H1 (cell line): ENCODE measurements at regions not wholly inside any gene's neighbourhood (a gene's known extent, or its start where the extent isn't known, plus 50 kb on each side); places are given as distances from the start of the nearest gene placed in this dataset.

Experiments used
- CTCF ChIA-PET: fragments of 300-600 bp; sonication (Branson Sonifier 250); formaldehyde crosslinking; loops from one replicate; lab custom pipeline; 2021; ENCODE audit not compliant: partially characterized antibody; lab: Charles Lee
- POLR2A ChIA-PET: fragments of 300-600 bp; sonication (Branson Sonifier 250); formaldehyde crosslinking; loops from one replicate; lab custom pipeline; 2021; ENCODE audit warnings: inconsistent platforms; ENCODE audit not compliant: partially characterized antibody; lab: Charles Lee
- DNase-seq, 2 experiments: peaks; one replicate each; pipeline versions ENCODE4 v3.0.0 to v3.0.0-alpha.2; 2010 to 2022; ENCODE audit warnings: low spot score in 2 of 2, low read depth in 1 of 2, mixed read lengths in 1 of 2
- FAIRE-seq: peaks from 2 replicates; lab custom pipeline; 2011; peaks lifted over from hg19 to GRCh38; lab: Jason Lieb, UNC
- H2AFZ ChIP-seq: 2 replicates; pipeline ENCODE4 v1.8.1; 2012; ENCODE audit warnings: low read length, inconsistent platforms
- H2AK5ac ChIP-seq: 2 replicates; pipeline ENCODE4 v1.6.1; 2013; ENCODE audit warnings: low read depth, low read length
- H2BK120ac ChIP-seq: replicated peaks from 2 replicates; pipeline ENCODE3; 2013; ENCODE audit warnings: low read depth, low read length, inconsistent platforms
- H2BK12ac ChIP-seq: 2 replicates; pipeline ENCODE4 v1.6.1; 2013; ENCODE audit warnings: low read depth, low read length
- H2BK15ac ChIP-seq: 2 replicates; pipeline ENCODE4 v1.6.1; 2013; ENCODE audit warnings: low read length
- H2BK20ac ChIP-seq: 2 replicates; pipeline ENCODE4 v1.6.1; 2013; ENCODE audit warnings: low read length
- H2BK5ac ChIP-seq: 2 replicates; pipeline ENCODE4 v1.6.1; 2013; ENCODE audit warnings: low read depth, low read length
- H3K14ac ChIP-seq: 2 replicates; pipeline ENCODE4 v1.6.1; 2013; ENCODE audit warnings: inconsistent platforms; ENCODE audit not compliant: insufficient read length
- H3K18ac ChIP-seq: 2 replicates; pipeline ENCODE4 v1.6.1; 2013; ENCODE audit warnings: low read length; ENCODE audit errors: extremely low read depth
- H3K23ac ChIP-seq: 2 replicates; pipeline ENCODE4 v1.6.1; 2013; ENCODE audit warnings: inconsistent platforms; ENCODE audit not compliant: insufficient read length
- H3K23me2 ChIP-seq: 2 replicates; pipeline ENCODE4 v1.6.1; 2013; ENCODE audit warnings: low read depth, low read length
- H3K27ac ChIP-seq: 2 replicates; pipeline ENCODE4 v1.6.1; 2011; ENCODE audit warnings: low read depth, low read length, inconsistent platforms
- H3K27me3 ChIP-seq, 4 experiments: replicated peaks in 1 of 4; 1 replicate in 1 of 4; 2 replicates in 3 of 4; pipeline versions ENCODE4 v1.6.1 to v1.8.1; 2011 to 2013; ENCODE audit warnings: low read length in 3 of 4, mild to moderate bottlenecking in 3 of 4, inconsistent platforms in 2 of 4, mixed read lengths in 2 of 4, moderate library complexity in 1 of 4; ENCODE audit not compliant: control insufficient read depth in 3 of 4, insufficient read depth in 3 of 4; ENCODE audit errors: extremely low read depth in 1 of 4
- H3K36me3 ChIP-seq, 4 experiments: 2 replicates each; pipeline versions ENCODE4 v1.6.1 to v1.8.1; 2011 to 2013; ENCODE audit warnings: mild to moderate bottlenecking in 4 of 4, low read length in 3 of 4, moderate library complexity in 2 of 4, control low read depth in 1 of 4, inconsistent platforms in 1 of 4; ENCODE audit not compliant: insufficient read depth in 4 of 4, control insufficient read depth in 2 of 4
- H3K4ac ChIP-seq: replicated peaks from 2 replicates; pipeline ENCODE3; 2013; ENCODE audit warnings: low read length, low read depth, mixed read lengths, inconsistent platforms; ENCODE audit not compliant: insufficient read length
- H3K4me1 ChIP-seq, 4 experiments: replicated peaks in 1 of 4; 1 replicate in 1 of 4; 2 replicates in 3 of 4; pipeline versions ENCODE4 v1.6.1 to v1.8.1; 2011 to 2013; ENCODE audit warnings: low read length in 3 of 4, inconsistent platforms in 2 of 4, mixed read lengths in 1 of 4; ENCODE audit not compliant: insufficient read depth in 4 of 4, control insufficient read depth in 3 of 4
- H3K4me2 ChIP-seq, 2 experiments: 2 replicates each; pipeline versions ENCODE4 v1.6.1 to v1.8.1; 2011 to 2013; ENCODE audit warnings: low read depth in 2 of 2, low read length in 2 of 2, control low read depth in 1 of 2, inconsistent platforms in 1 of 2, mild to moderate bottlenecking in 1 of 2; ENCODE audit not compliant: insufficient read depth in 1 of 2
- H3K4me3 ChIP-seq, 4 experiments: fragments of 200-600, 300-600 bp in 1 of 4; sonication (generic), shearing (Covaris generic), sonication (Bioruptor Twin) in 1 of 4; 2 replicates each; pipeline versions ENCODE4 v1.5.1 to v1.8.1; 2011 to 2016; ENCODE audit warnings: low read length in 4 of 4, low read depth in 3 of 4, control low read depth in 2 of 4, inconsistent platforms in 2 of 4, mild to moderate bottlenecking in 2 of 4, mixed read lengths in 1 of 4, moderate library complexity in 1 of 4; ENCODE audit not compliant: insufficient read depth in 2 of 4; ENCODE audit errors: extremely low read depth in 1 of 4
- H3K56ac ChIP-seq: replicated peaks from 2 replicates; pipeline ENCODE3; 2013; ENCODE audit warnings: low read depth, mild to moderate bottlenecking, mixed read lengths, low read length, inconsistent platforms; ENCODE audit not compliant: insufficient read length
- H3K79me1 ChIP-seq: 2 replicates; pipeline ENCODE4 v1.6.1; 2013; ENCODE audit warnings: low read depth, low read length, control low read depth
- H3K79me2 ChIP-seq, 2 experiments: 2 replicates each; pipeline versions ENCODE4 v1.6.1 to v1.8.1; 2012 to 2013; ENCODE audit warnings: low read length in 2 of 2, mild to moderate bottlenecking in 2 of 2, inconsistent platforms in 1 of 2; ENCODE audit not compliant: insufficient read depth in 2 of 2, control insufficient read depth in 1 of 2
- H3K9ac ChIP-seq, 4 experiments: replicated peaks in 1 of 4; 1 replicate in 1 of 4; 2 replicates in 3 of 4; pipeline versions ENCODE4 v1.6.1 to v1.8.1; 2011 to 2013; ENCODE audit warnings: low read depth in 3 of 4, low read length in 3 of 4, control low read depth in 2 of 4, mild to moderate bottlenecking in 2 of 4, moderate library complexity in 2 of 4, inconsistent platforms in 1 of 4; ENCODE audit errors: extremely low read depth in 1 of 4
- H3K9me3 ChIP-seq, 2 experiments: 2 replicates each; pipeline versions ENCODE4 v1.6.1 to v1.8.1; 2012 to 2013; ENCODE audit warnings: mild to moderate bottlenecking in 2 of 2, moderate library complexity in 2 of 2, control low read depth in 1 of 2, inconsistent platforms in 1 of 2, low read depth in 1 of 2, low read length in 1 of 2, mixed read lengths in 1 of 2; ENCODE audit not compliant: insufficient read depth in 2 of 2
- H4K20me1 ChIP-seq, 2 experiments: replicated peaks in 1 of 2; 2 replicates each; pipeline versions ENCODE3 to v1.8.1; 2011 to 2013; ENCODE audit warnings: inconsistent platforms in 2 of 2, low read length in 2 of 2, mild to moderate bottlenecking in 1 of 2; ENCODE audit not compliant: insufficient read depth in 2 of 2, control insufficient read depth in 1 of 2
- H4K5ac ChIP-seq: 2 replicates; pipeline ENCODE4 v1.6.1; 2013; ENCODE audit warnings: low read length, low read depth, mixed read lengths, inconsistent platforms; ENCODE audit not compliant: insufficient read length
- H4K8ac ChIP-seq: 2 replicates; pipeline ENCODE4 v1.8.0; 2013; ENCODE audit warnings: mild to moderate bottlenecking, moderate library complexity, low read length, inconsistent platforms; ENCODE audit not compliant: insufficient read depth; ENCODE audit errors: extremely low read depth
- H4K91ac ChIP-seq: replicated peaks from 2 replicates; pipeline ENCODE3; 2013; ENCODE audit warnings: low read length, mixed read lengths, inconsistent platforms; ENCODE audit not compliant: insufficient read length
- ASH2L ChIP-seq: fragments of 200-600, 300-600 bp; sonication (generic); IDR thresholded peaks from one replicate; pipeline ENCODE4 v1.7.1; 2017; ENCODE audit warnings: low read length
- ATF3 ChIP-seq: IDR thresholded peaks from 2 replicates; pipeline ENCODE4 v1.6.1; 2011; ENCODE audit warnings: low read depth, mild to moderate bottlenecking, low read length; ENCODE audit not compliant: insufficient read depth
- CHD1 ChIP-seq: IDR thresholded peaks from 2 replicates; pipeline ENCODE4 v1.6.1; 2012; ENCODE audit warnings: low read depth, low read length, improper control_type of control experiment
- CREB1 ChIP-seq: IDR thresholded peaks from 2 replicates; pipeline ENCODE4 v1.6.1; 2012; ENCODE audit warnings: inconsistent platforms
- EGR1 ChIP-seq: IDR thresholded peaks from 2 replicates; pipeline ENCODE4 v1.6.1; 2011; ENCODE audit warnings: low read depth, low read length, borderline replicate concordance
- EZH2 ChIP-seq: fragments of 200-600 bp; sonication (generic); IDR thresholded peaks from 2 replicates; pipeline ENCODE4 v1.7.1; 2012; ENCODE audit warnings: low read depth, mild to moderate bottlenecking, moderate library complexity, low read length, inconsistent platforms; ENCODE audit not compliant: severe bottlenecking
- KDM1A ChIP-seq: fragments of 200-600, 300-600 bp; sonication (generic); IDR thresholded peaks from 2 replicates; pipeline ENCODE4 v1.7.1; 2016; ENCODE audit warnings: mild to moderate bottlenecking, low read length, borderline replicate concordance
- NRF1 ChIP-seq: IDR thresholded peaks from 2 replicates; pipeline ENCODE4 v1.6.1; 2011; ENCODE audit warnings: mild to moderate bottlenecking, low read depth, low read length, improper control_type of control experiment
- SIN3A ChIP-seq, 2 experiments: IDR thresholded peaks in 1 of 2; conservative IDR thresholded peaks in 1 of 2; 2 replicates each; pipeline ENCODE4 v1.6.1; 2011 to 2012; ENCODE audit warnings: low read length in 2 of 2, improper control_type of control experiment in 1 of 2, low read depth in 1 of 2, mild to moderate bottlenecking in 1 of 2
- TAF7 ChIP-seq: optimal IDR thresholded peaks from 2 replicates; pipeline ENCODE3; 2011; ENCODE audit warnings: low read depth, mild to moderate bottlenecking, inconsistent platforms, low read length, moderate library complexity, borderline replicate concordance
- WGBS, 2 experiments: shearing (Covaris generic) in 1 of 2; methylation state at CpG; one replicate each; pipeline versions ENCODE4 v1.1.6 to v1.1.7; 2013 to 2015; ENCODE audit warnings: low lambda C conversion rate in 2 of 2, mixed read lengths in 2 of 2, inconsistent platforms in 1 of 2, low coverage in 1 of 2, missing lambda C conversion rate in 1 of 2; ENCODE audit not compliant: insufficient replicate concordance in 2 of 2, insufficient coverage in 1 of 2, insufficient read length in 1 of 2; ENCODE audit errors: extremely low coverage in 1 of 2, missing lambda C conversion rate in 1 of 2; 5-methylcytosine and 5-hydroxymethylcytosine counted together
- TF ChIP-seq, protein P1 (sequence below): IDR thresholded peaks from 2 replicates; pipeline ENCODE4 v1.6.1; 2012; ENCODE audit warnings: inconsistent platforms

DNA sequence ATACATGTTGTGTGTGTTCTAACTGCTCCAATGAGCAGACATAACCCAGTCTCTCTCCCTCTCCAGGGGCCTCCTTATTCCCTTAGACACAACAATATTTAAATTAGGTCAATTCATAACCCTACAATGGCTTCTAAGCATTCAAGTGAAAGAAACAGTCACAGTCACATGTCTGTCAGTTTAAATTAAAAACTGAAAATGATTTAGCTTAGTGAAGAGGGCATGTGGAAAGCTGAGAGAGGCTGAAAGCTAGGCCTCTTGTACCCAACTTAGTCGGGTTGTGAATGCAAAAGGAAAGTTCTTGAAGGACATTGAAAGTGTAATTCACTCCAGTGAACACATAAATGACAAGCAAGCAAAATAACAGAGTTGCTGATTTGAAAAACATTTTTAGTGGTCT lies 1519.6 kb downstream of the OTOL1 start:
- Histone ChIP-seq H3K23ac (no peak overlapping the region), H3K56ac (no peak overlapping the region), H3K23me2 (no peaks in the 10 kb centered on the region), H2BK20ac (no peak overlapping the region), H3K4me3 (no peak overlapping the region), H2BK15ac (no peak overlapping the region), H4K8ac (no peak overlapping the region), H3K27me3 (no peaks in the 10 kb centered on the region), H2AFZ (no peak overlapping the region), H3K9me3 (0 out of 4 replicates have a peak, but pooled peaks cover 0 to 3% of the 10 kb centered on the region in 2 experiments), H3K4ac (no peak overlapping the region), H3K36me3 (no peaks in the 10 kb centered on the region), H3K18ac (no peak overlapping the region), H2BK120ac (no peak overlapping the region), H2AK5ac (no peak overlapping the region), H4K20me1 (no peaks in the 10 kb centered on the region), H3K79me2 (no peaks in the 10 kb centered on the region), H3K9ac (no peak overlapping the region), H3K14ac (no peak overlapping the region), H3K79me1 (no peaks in the 10 kb centered on the region), H4K5ac (no peak overlapping the region), H3K27ac (no peak overlapping the region), H2BK12ac (no peak overlapping the region), H3K4me2 (no peak overlapping the region), H2BK5ac (no peak overlapping the region), H3K4me1 (no peaks in the 10 kb centered on the region), H4K91ac (no peak overlapping the region)
- POLR2A ChIA-PET: no interaction called here
- TF ChIP-seq CHD1: no peak
- TF ChIP-seq SIN3A (conservative IDR thresholded peaks at IDR 0.05 in 1 of 2, IDR thresholded peaks at IDR 0.05 in 1 of 2; ENCODE audit: low read depth in 1 of 2, low read length in 2 of 2): no peak
- TF ChIP-seq ASH2L: no peak
- no peak for TF ChIP-seq CREB1
- no peak for TF ChIP-seq KDM1A
- no peak for TF ChIP-seq EGR1
- no peak for TF ChIP-seq NRF1
- no peak for TF ChIP-seq EZH2
- no peak for TF ChIP-seq TAF7
- TF ChIP-seq ATF3: no peak
- TF ChIP-seq, protein P1, sequence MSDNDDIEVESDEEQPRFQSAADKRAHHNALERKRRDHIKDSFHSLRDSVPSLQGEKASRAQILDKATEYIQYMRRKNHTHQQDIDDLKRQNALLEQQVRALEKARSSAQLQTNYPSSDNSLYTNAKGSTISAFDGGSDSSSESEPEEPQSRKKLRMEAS: no peak
- FAIRE-seq (no peak), DNase-seq (no peak)
- CTCF ChIA-PET: interaction anchor here (1.0 to 1.3 kb wide), 2 partner anchors 15 to 30 kb away, joined by 3 to 4 read pairs; no protein-coding TSS in a partner anchor
- 100% methylated on average over 1 of the region's 1 CpG; no CpG with 5 or more reads in 1 of the 2 experiments for WGBS, 2 experiments
